ENCODE measurements at regions not wholly inside any gene's neighbourhood (a gene's known extent, or its start where the extent isn't known, plus 50 kb on each side); places are given as distances from the start of the nearest gene placed in this dataset.

- BruUV-seq (replicated peaks): no TSS peak
- Histone ChIP-seq H3K9me3 (replicated peaks; ENCODE audit: control insufficient read depth, insufficient read depth, low read depth, low read length) (no peaks in the 10 kb centered on the region), H3K27me3 (ENCODE audit: control insufficient read depth in 2 of 2, insufficient read depth in 2 of 2, low read length in 2 of 2) (no peaks in the 10 kb centered on the region), H3K9me1 (ENCODE audit: control insufficient read depth, insufficient read depth, low read length) (no peaks in the 10 kb centered on the region), H3K4me2 (ENCODE audit: insufficient read depth, low read length) (no peak overlapping the region), H3K9ac (ENCODE audit: insufficient read depth in 1 of 2, low read depth in 2 of 2, low read length in 2 of 2) (no peak overlapping the region), H3K27ac (ENCODE audit: extremely low read depth, low read depth, low read length) (no peak overlapping the region), H3K79me2 (ENCODE audit: control insufficient read depth, insufficient read depth, low read length) (no peaks in the 10 kb centered on the region), H3K4me3 (no peak overlapping the region), H2AFZ (ENCODE audit: low read depth, low read length) (no peak overlapping the region), H3K4me1 (replicated peaks in 1 of 2; ENCODE audit: control insufficient read depth in 2 of 2, insufficient read depth in 2 of 2, low read length in 2 of 2) (no peaks in the 10 kb centered on the region), H3K36me3 (ENCODE audit: control insufficient read depth, insufficient read depth, low read length) (no peaks in the 10 kb centered on the region), H4K20me1 (replicated peaks; ENCODE audit: control insufficient read depth, insufficient read depth, low read length) (no peaks in the 10 kb centered on the region)
- ATAC-seq: no peak
- WGBS (ENCODE audit: insufficient coverage, low coverage, missing lambda C conversion rate): 22% methylated on average over 4 of the region's 4 CpGs
- POLR2A ChIA-PET: no interaction called here
- intact Hi-C loops (cut with micrococcal nuclease): no loop called here
- in situ Hi-C loops (cut with MboI): no loop called here
- CTCF ChIA-PET (ENCODE audit: low intra/inter-chr PET ratio): no interaction called here
- no peak for FAIRE-seq
- no peak for DNase-seq (ENCODE audit: extremely low read depth in 1 of 4, low spot score in 3 of 4)
- TF ChIP-seq PCBP2 (IDR thresholded peaks at IDR 0.05; ENCODE audit: low read depth, low read length, poor library complexity, severe bottlenecking) (no peak), FIP1L1 (IDR thresholded peaks at IDR 0.05; ENCODE audit: low read depth, low read length, poor library complexity, severe bottlenecking) (no peak), GTF2F1 (IDR thresholded peaks at IDR 0.05; ENCODE audit: low read depth, low read length) (no peak), TARDBP (IDR thresholded peaks at IDR 0.05) (no peak), THRAP3 (IDR thresholded peaks at IDR 0.05; ENCODE audit: borderline replicate concordance) (no peak), ZNF316 (IDR thresholded peaks at IDR 0.05) (no peak), MEIS2 (IDR thresholded peaks at IDR 0.05; ENCODE audit: partially characterized antibody) (no peak), ZC3H11A (IDR thresholded peaks at IDR 0.05; ENCODE audit: low read depth, low read length) (no peak), CHD7 (IDR thresholded peaks at IDR 0.05; ENCODE audit: low read depth, low read length) (no peak), ATF2 (CRISPR knock-in tag; IDR thresholded peaks at IDR 0.05) (no peak), NFE2L1 (tag; IDR thresholded peaks at IDR 0.05; ENCODE audit: borderline replicate concordance, low read depth) (no peak), TCF3 (CRISPR knock-in tag; IDR thresholded peaks at IDR 0.05) (no peak)
Measured at GRCh38 chr7:125020801-125021200, 91.2 kb upstream of the POT1 start.
